Lower lobe of right lung (tissue), 2 donors: ENCODE measurements at regions not wholly inside any gene's neighbourhood (a gene's known extent, or its start where the extent isn't known, plus 50 kb on each side); places are given as distances from the start of the nearest gene placed in this dataset.

ENCODE experiments used
- ATAC-seq, 2 donors: fragments of 200-7000 bp; cut with Tn5 transposase; one replicate each; pipeline ENCODE4 v1.9.1; 2020 to 2022; ENCODE audit warnings: mild to moderate bottlenecking in 2 of 2, moderate library complexity in 2 of 2
- DNase-seq: peaks from one replicate; pipeline ENCODE4 v3.0.0-alpha.2; 2020
- H3K27ac ChIP-seq: fragments of 200-600 bp; one replicate; pipeline ENCODE4 v1.8.0; 2022
- H3K27me3 ChIP-seq: fragments of 200-600 bp; one replicate; pipeline ENCODE4 v1.8.0; 2022; ENCODE audit warnings: low read depth
- H3K36me3 ChIP-seq: fragments of 200-600 bp; one replicate; pipeline ENCODE4 v1.8.0; 2022; ENCODE audit warnings: mild to moderate bottlenecking
- H3K4me1 ChIP-seq: fragments of 200-600 bp; one replicate; pipeline ENCODE4 v1.8.0; 2022
- H3K4me3 ChIP-seq: fragments of 200-600 bp; one replicate; pipeline ENCODE4 v1.8.0; 2022; ENCODE audit warnings: mild to moderate bottlenecking
- H3K9me3 ChIP-seq: fragments of 200-600 bp; one replicate; pipeline ENCODE4 v1.8.0; 2022
- CTCF ChIP-seq: fragments of 200-600 bp; IDR thresholded peaks from one replicate; pipeline ENCODE4 v1.8.0; 2022; ENCODE audit warnings: antibody characterized with exemption, mild to moderate bottlenecking
- intact Hi-C: fragments of 100-400 bp; cut with DNase I; formaldehyde crosslinking; loops from one replicate; pipeline ENCODE4 v1.11.0; 2022
- donor health status: DM: no; HTN: yes; CAD: no; lungs with severe emphysema.

- no peaks in the 10 kb centered on the region for H3K9me3 ChIP-seq
Observed at GRCh38 chr7:50858528-50859245, 76.0 kb upstream of the GRB10 start.

GRCh38 chr7:50857804-50858489 is 75.3 kb upstream of the GRB10 start:
- DNase-seq (no peak), ATAC-seq (no peak)
- H3K36me3 ChIP-seq, result no peaks in the 10 kb centered on the region
- H3K9me3 ChIP-seq, result no peaks in the 10 kb centered on the region
- no peaks in the 10 kb centered on the region for H3K4me1 ChIP-seq
- no peak for TF ChIP-seq CTCF
- intact Hi-C loops, result no loop called here
- H3K27ac ChIP-seq, result no peak overlapping the region
- H3K4me3 ChIP-seq, result no peak overlapping the region
- no peaks in the 10 kb centered on the region for H3K27me3 ChIP-seq

More at GRCh38 chr7:50858528-50859245, 76.0 kb upstream of the GRB10 start:
- Histone ChIP-seq H3K27ac (no peak overlapping the region), H3K27me3 (no peaks in the 10 kb centered on the region), H3K36me3 (no peaks in the 10 kb centered on the region), H3K4me1 (no peaks in the 10 kb centered on the region), H3K4me3 (no peak overlapping the region)
- intact Hi-C loops, result no loop called here
- no peak for DNase-seq
- no peak for TF ChIP-seq CTCF
- ATAC-seq, result no peak

- H3K27me3 ChIP-seq, result no peaks in the 10 kb centered on the region
- no peaks in the 10 kb centered on the region for H3K36me3 ChIP-seq
- ATAC-seq (no peak), DNase-seq (no peak)
- intact Hi-C loops, result no loop called here
- no peak overlapping the region for H3K4me3 ChIP-seq
- no peak for TF ChIP-seq CTCF
- no peaks in the 10 kb centered on the region for H3K9me3 ChIP-seq
- no peak overlapping the region for H3K27ac ChIP-seq
- no peaks in the 10 kb centered on the region for H3K4me1 ChIP-seq
Observed at GRCh38 chr7:50856806-50857205, 74.1 kb upstream of the GRB10 start.

- no peak for TF ChIP-seq CTCF
- DNase-seq (no peak), ATAC-seq (no peak)
- H3K27me3 ChIP-seq, result no peaks in the 10 kb centered on the region
- no peak overlapping the region for H3K4me3 ChIP-seq
- H3K27ac ChIP-seq, result no peak overlapping the region
- H3K36me3 ChIP-seq, result no peaks in the 10 kb centered on the region
- no peaks in the 10 kb centered on the region for H3K9me3 ChIP-seq
- intact Hi-C loops, result no loop called here
- no peaks in the 10 kb centered on the region for H3K4me1 ChIP-seq
Observed at GRCh38 chr7:50856231-50856630, 73.5 kb upstream of the GRB10 start.

GRCh38 chr7:50855526-50855925 is 72.8 kb upstream of the GRB10 start:
- H3K4me3 ChIP-seq, result no peak overlapping the region
- intact Hi-C loops, result no loop called here

More at GRCh38 chr7:50855526-50855925, 72.8 kb upstream of the GRB10 start:
- Histone ChIP-seq H3K36me3 (no peaks in the 10 kb centered on the region), H3K4me1 (no peaks in the 10 kb centered on the region), H3K9me3 (no peaks in the 10 kb centered on the region), H3K27me3 (no peaks in the 10 kb centered on the region), H3K27ac (no peak overlapping the region)
- no peak for ATAC-seq
- no peak for DNase-seq
- no peak for TF ChIP-seq CTCF
